Fibroblast of lung (primary cell): ENCODE measurements at regions not wholly inside any gene's neighbourhood (a gene's known extent, or its start where the extent isn't known, plus 50 kb on each side); places are given as distances from the start of the nearest gene placed in this dataset.
"Not testable (repeated sequence)": the region's sequence is repeated elsewhere in the genome, so short reads cannot be mapped to it uniquely, and the experiment has no call there.

Source experiments
- DNase-seq, 2 donors: peaks; one replicate each; pipeline versions ENCODE4 v3.0.0 to v3.0.0-alpha.2; 2010; ENCODE audit warnings: low read depth in 2 of 2
- H2AFZ ChIP-seq: 2 replicates; pipeline ENCODE4 v1.5.1; 2012; ENCODE audit warnings: low read length, control low read depth, inconsistent platforms
- H3K27ac ChIP-seq: 2 replicates; pipeline ENCODE4 v1.5.1; 2011; ENCODE audit warnings: low read length, control low read depth; ENCODE audit not compliant: insufficient read depth
- H3K27me3 ChIP-seq: 2 replicates; pipeline ENCODE4 v1.5.1; 2011; ENCODE audit warnings: mild to moderate bottlenecking, low read length; ENCODE audit not compliant: control insufficient read depth, insufficient read depth
- H3K36me3 ChIP-seq: 2 replicates; pipeline ENCODE4 v1.5.1; 2011; ENCODE audit warnings: low read length; ENCODE audit not compliant: control insufficient read depth, insufficient read depth
- H3K4me1 ChIP-seq: 2 replicates; pipeline ENCODE4 v1.5.1; 2011; ENCODE audit warnings: low read length; ENCODE audit not compliant: control insufficient read depth, insufficient read depth; ENCODE audit errors: extremely low read depth
- H3K4me2 ChIP-seq: 2 replicates; pipeline ENCODE4 v1.5.1; 2011; ENCODE audit warnings: low read length, control low read depth; ENCODE audit not compliant: insufficient read depth; ENCODE audit errors: extremely low read depth
- H3K4me3 ChIP-seq, 4 experiments: fragments of 200-600 bp in 1 of 4; sonication (generic) in 1 of 4; replicated peaks in 1 of 4; 2 replicates each; pipeline ENCODE4 v1.5.1; 2011 to 2016; ENCODE audit warnings: low read length in 4 of 4, low read depth in 3 of 4, mild to moderate bottlenecking in 3 of 4, control low read depth in 2 of 4, inconsistent platforms in 1 of 4, mixed read lengths in 1 of 4; ENCODE audit not compliant: insufficient read depth in 1 of 4; ENCODE audit errors: control extremely low read depth in 1 of 4
- H3K79me2 ChIP-seq: 2 replicates; pipeline ENCODE4 v1.5.1; 2012; ENCODE audit warnings: mild to moderate bottlenecking, low read length, inconsistent platforms; ENCODE audit not compliant: control insufficient read depth, insufficient read depth
- H3K9ac ChIP-seq: 2 replicates; pipeline ENCODE4 v1.5.1; 2011; ENCODE audit warnings: mild to moderate bottlenecking, low read length, control low read depth; ENCODE audit not compliant: insufficient read depth
- H3K9me3 ChIP-seq: 2 replicates; pipeline ENCODE4 v1.5.1; 2012; ENCODE audit warnings: low read depth, low read length; ENCODE audit not compliant: control insufficient read depth, insufficient read depth
- H4K20me1 ChIP-seq: 2 replicates; pipeline ENCODE4 v1.5.1; 2011; ENCODE audit warnings: low read length; ENCODE audit not compliant: control insufficient read depth, insufficient read depth; ENCODE audit errors: extremely low read depth
- CTCF ChIP-seq, 2 donors: IDR thresholded peaks in 1 of 2; conservative IDR thresholded peaks in 1 of 2; 1 replicate in 1 of 2; 2 replicates in 1 of 2; pipeline ENCODE4 v1.5.1; 2011 to 2012; ENCODE audit warnings: low read length in 2 of 2, control low read depth in 1 of 2, inconsistent platforms in 1 of 2, low read depth in 1 of 2, mild to moderate bottlenecking in 1 of 2
- EZH2 ChIP-seq: IDR thresholded peaks from 2 replicates; pipeline ENCODE4 v1.5.1; 2012; ENCODE audit warnings: low read length, control low read depth, mild to moderate bottlenecking; ENCODE audit errors: missing control alignments

- no peak overlapping the region for H2AFZ ChIP-seq
- H3K4me3 ChIP-seq, result peak overlapping the region in 1 of 4 experiments; percentile 43
Measured at GRCh38 chr19:29873801-29874575, 62.2 kb downstream of the CCNE1 start.

GRCh38 chr19:29875931-29876330 is 64.1 kb downstream of the CCNE1 start:
- DNase-seq, result no peak
- no peak overlapping the region for H2AFZ ChIP-seq
- H3K27ac ChIP-seq, result no peak overlapping the region
- TF ChIP-seq CTCF (conservative IDR thresholded peaks at IDR 0.05 in 1 of 2, IDR thresholded peaks at IDR 0.05 in 1 of 2; ENCODE audit: low read depth in 1 of 2, low read length in 2 of 2) (no peak), EZH2 (no peak)
- H3K4me1 ChIP-seq, result peaks cover 2% of the 10 kb centered on the region
- H3K4me2 ChIP-seq, result no peak overlapping the region
- no peak overlapping the region for H3K4me3 ChIP-seq
- H3K9ac ChIP-seq, result no peak overlapping the region
- no peaks in the 10 kb centered on the region for H4K20me1 ChIP-seq
- no peaks in the 10 kb centered on the region for H3K27me3 ChIP-seq
- no peaks in the 10 kb centered on the region for H3K9me3 ChIP-seq
- no peaks in the 10 kb centered on the region for H3K79me2 ChIP-seq
- H3K36me3 ChIP-seq, result no peaks in the 10 kb centered on the region

More at GRCh38 chr19:29873801-29874575, 62.2 kb downstream of the CCNE1 start:
- DNase-seq, result no peak
- TF ChIP-seq EZH2 (no peak), CTCF (conservative IDR thresholded peaks at IDR 0.05 in 1 of 2, IDR thresholded peaks at IDR 0.05 in 1 of 2; ENCODE audit: low read depth in 1 of 2, low read length in 2 of 2) (no peak)
- Histone ChIP-seq H3K4me1 (peaks cover 2% of the 10 kb centered on the region), H4K20me1 (no peaks in the 10 kb centered on the region), H3K4me2 (peak overlapping the region; percentile 87), H3K27ac (no peak overlapping the region), H3K27me3 (no peaks in the 10 kb centered on the region), H3K9ac (no peak overlapping the region), H3K79me2 (no peaks in the 10 kb centered on the region), H3K9me3 (no peaks in the 10 kb centered on the region), H3K36me3 (no peaks in the 10 kb centered on the region)

- Histone ChIP-seq H3K27ac (no peak overlapping the region), H3K4me1 (peaks cover 2% of the 10 kb centered on the region), H3K4me2 (no peak overlapping the region), H3K36me3 (no peaks in the 10 kb centered on the region), H3K9me3 (no peaks in the 10 kb centered on the region), H3K4me3 (no peak overlapping the region), H3K79me2 (no peaks in the 10 kb centered on the region), H3K9ac (no peak overlapping the region), H4K20me1 (no peaks in the 10 kb centered on the region), H3K27me3 (no peaks in the 10 kb centered on the region), H2AFZ (no peak overlapping the region)
- TF ChIP-seq EZH2, result no peak
- no peak for TF ChIP-seq CTCF (conservative IDR thresholded peaks at IDR 0.05 in 1 of 2, IDR thresholded peaks at IDR 0.05 in 1 of 2; ENCODE audit: low read depth in 1 of 2, low read length in 2 of 2)
- DNase-seq, result no peak
Measured at GRCh38 chr19:29876414-29876813, 64.6 kb downstream of the CCNE1 start.

- H2AFZ ChIP-seq, H4K20me1 ChIP-seq, DNase-seq, H3K27me3 ChIP-seq, H3K9me3 ChIP-seq, H3K9ac ChIP-seq, H3K4me2 ChIP-seq, H3K36me3 ChIP-seq, H3K4me3 ChIP-seq, H3K79me2 ChIP-seq, H3K4me1 ChIP-seq, H3K27ac ChIP-seq: not testable (repeated sequence)
Measured at GRCh38 chr19:29876908-29877307, 65.1 kb downstream of the CCNE1 start.
